ENCODE measurements at regions not wholly inside any gene's neighbourhood (a gene's known extent, or its start where the extent isn't known, plus 50 kb on each side); places are given as distances from the start of the nearest gene placed in this dataset.

DNA sequence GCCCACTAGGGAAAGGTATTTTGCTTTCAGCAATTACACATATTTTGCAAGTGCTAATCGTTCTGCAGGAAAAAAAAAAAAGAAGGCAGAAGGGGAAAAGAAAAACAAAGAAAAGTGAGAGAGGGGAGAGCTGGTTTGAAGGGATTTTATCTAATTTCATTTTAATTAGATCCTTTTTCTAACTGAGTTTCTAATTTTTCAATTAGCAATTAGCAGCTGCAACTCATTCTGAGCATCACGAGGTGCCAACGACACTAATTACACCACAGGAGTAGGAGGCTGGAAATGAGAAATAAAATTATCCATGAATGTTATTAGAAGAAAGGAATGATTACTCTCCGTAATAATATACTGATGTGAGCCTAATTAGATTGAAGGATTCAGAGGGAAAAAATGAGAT lies 481.0 kb upstream of the CAMK1G start:
- TF ChIP-seq, protein P1, sequence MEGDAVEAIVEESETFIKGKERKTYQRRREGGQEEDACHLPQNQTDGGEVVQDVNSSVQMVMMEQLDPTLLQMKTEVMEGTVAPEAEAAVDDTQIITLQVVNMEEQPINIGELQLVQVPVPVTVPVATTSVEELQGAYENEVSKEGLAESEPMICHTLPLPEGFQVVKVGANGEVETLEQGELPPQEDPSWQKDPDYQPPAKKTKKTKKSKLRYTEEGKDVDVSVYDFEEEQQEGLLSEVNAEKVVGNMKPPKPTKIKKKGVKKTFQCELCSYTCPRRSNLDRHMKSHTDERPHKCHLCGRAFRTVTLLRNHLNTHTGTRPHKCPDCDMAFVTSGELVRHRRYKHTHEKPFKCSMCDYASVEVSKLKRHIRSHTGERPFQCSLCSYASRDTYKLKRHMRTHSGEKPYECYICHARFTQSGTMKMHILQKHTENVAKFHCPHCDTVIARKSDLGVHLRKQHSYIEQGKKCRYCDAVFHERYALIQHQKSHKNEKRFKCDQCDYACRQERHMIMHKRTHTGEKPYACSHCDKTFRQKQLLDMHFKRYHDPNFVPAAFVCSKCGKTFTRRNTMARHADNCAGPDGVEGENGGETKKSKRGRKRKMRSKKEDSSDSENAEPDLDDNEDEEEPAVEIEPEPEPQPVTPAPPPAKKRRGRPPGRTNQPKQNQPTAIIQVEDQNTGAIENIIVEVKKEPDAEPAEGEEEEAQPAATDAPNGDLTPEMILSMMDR (conservative IDR thresholded peaks at IDR 0.05 in 1 of 2, IDR thresholded peaks at IDR 0.05 in 1 of 2; ENCODE audit: extremely low read depth in 1 of 2, insufficient read depth in 1 of 2, low read depth in 1 of 2, low read length in 2 of 2) = no peak
- TF ChIP-seq EZH2 (IDR thresholded peaks at IDR 0.05; ENCODE audit: borderline replicate concordance, low read length) = no peak
